H1 (cell line): ENCODE measurements at regions not wholly inside any gene's neighbourhood (a gene's known extent, or its start where the extent isn't known, plus 50 kb on each side); places are given as distances from the start of the nearest gene placed in this dataset.

Experiments
- CTCF ChIA-PET: fragments of 300-600 bp; sonication (Branson Sonifier 250); formaldehyde crosslinking; loops from one replicate; lab custom pipeline; 2021; ENCODE audit not compliant: partially characterized antibody; lab: Charles Lee
- POLR2A ChIA-PET: fragments of 300-600 bp; sonication (Branson Sonifier 250); formaldehyde crosslinking; loops from one replicate; lab custom pipeline; 2021; ENCODE audit warnings: inconsistent platforms; ENCODE audit not compliant: partially characterized antibody; lab: Charles Lee
- DNase-seq, 2 experiments: peaks; one replicate each; pipeline versions ENCODE4 v3.0.0 to v3.0.0-alpha.2; 2010 to 2022; ENCODE audit warnings: low spot score in 2 of 2, low read depth in 1 of 2, mixed read lengths in 1 of 2
- FAIRE-seq: peaks from 2 replicates; lab custom pipeline; 2011; peaks lifted over from hg19 to GRCh38; lab: Jason Lieb, UNC
- H2AFZ ChIP-seq: 2 replicates; pipeline ENCODE4 v1.8.1; 2012; ENCODE audit warnings: low read length, inconsistent platforms
- H2AK5ac ChIP-seq: 2 replicates; pipeline ENCODE4 v1.6.1; 2013; ENCODE audit warnings: low read depth, low read length
- H2BK120ac ChIP-seq: replicated peaks from 2 replicates; pipeline ENCODE3; 2013; ENCODE audit warnings: low read depth, low read length, inconsistent platforms
- H2BK12ac ChIP-seq: 2 replicates; pipeline ENCODE4 v1.6.1; 2013; ENCODE audit warnings: low read depth, low read length
- H2BK15ac ChIP-seq: 2 replicates; pipeline ENCODE4 v1.6.1; 2013; ENCODE audit warnings: low read length
- H2BK20ac ChIP-seq: 2 replicates; pipeline ENCODE4 v1.6.1; 2013; ENCODE audit warnings: low read length
- H2BK5ac ChIP-seq: 2 replicates; pipeline ENCODE4 v1.6.1; 2013; ENCODE audit warnings: low read depth, low read length
- H3K14ac ChIP-seq: 2 replicates; pipeline ENCODE4 v1.6.1; 2013; ENCODE audit warnings: inconsistent platforms; ENCODE audit not compliant: insufficient read length
- H3K18ac ChIP-seq: 2 replicates; pipeline ENCODE4 v1.6.1; 2013; ENCODE audit warnings: low read length; ENCODE audit errors: extremely low read depth
- H3K23ac ChIP-seq: 2 replicates; pipeline ENCODE4 v1.6.1; 2013; ENCODE audit warnings: inconsistent platforms; ENCODE audit not compliant: insufficient read length
- H3K23me2 ChIP-seq: 2 replicates; pipeline ENCODE4 v1.6.1; 2013; ENCODE audit warnings: low read depth, low read length
- H3K27ac ChIP-seq: 2 replicates; pipeline ENCODE4 v1.6.1; 2011; ENCODE audit warnings: low read depth, low read length, inconsistent platforms
- H3K27me3 ChIP-seq, 4 experiments: replicated peaks in 1 of 4; 1 replicate in 1 of 4; 2 replicates in 3 of 4; pipeline versions ENCODE4 v1.6.1 to v1.8.1; 2011 to 2013; ENCODE audit warnings: low read length in 3 of 4, mild to moderate bottlenecking in 3 of 4, inconsistent platforms in 2 of 4, mixed read lengths in 2 of 4, moderate library complexity in 1 of 4; ENCODE audit not compliant: control insufficient read depth in 3 of 4, insufficient read depth in 3 of 4; ENCODE audit errors: extremely low read depth in 1 of 4
- H3K36me3 ChIP-seq, 4 experiments: 2 replicates each; pipeline versions ENCODE4 v1.6.1 to v1.8.1; 2011 to 2013; ENCODE audit warnings: mild to moderate bottlenecking in 4 of 4, low read length in 3 of 4, moderate library complexity in 2 of 4, control low read depth in 1 of 4, inconsistent platforms in 1 of 4; ENCODE audit not compliant: insufficient read depth in 4 of 4, control insufficient read depth in 2 of 4
- H3K4ac ChIP-seq: replicated peaks from 2 replicates; pipeline ENCODE3; 2013; ENCODE audit warnings: low read length, low read depth, mixed read lengths, inconsistent platforms; ENCODE audit not compliant: insufficient read length
- H3K4me1 ChIP-seq, 4 experiments: replicated peaks in 1 of 4; 1 replicate in 1 of 4; 2 replicates in 3 of 4; pipeline versions ENCODE4 v1.6.1 to v1.8.1; 2011 to 2013; ENCODE audit warnings: low read length in 3 of 4, inconsistent platforms in 2 of 4, mixed read lengths in 1 of 4; ENCODE audit not compliant: insufficient read depth in 4 of 4, control insufficient read depth in 3 of 4
- H3K4me2 ChIP-seq, 2 experiments: 2 replicates each; pipeline versions ENCODE4 v1.6.1 to v1.8.1; 2011 to 2013; ENCODE audit warnings: low read depth in 2 of 2, low read length in 2 of 2, control low read depth in 1 of 2, inconsistent platforms in 1 of 2, mild to moderate bottlenecking in 1 of 2; ENCODE audit not compliant: insufficient read depth in 1 of 2
- H3K4me3 ChIP-seq, 4 experiments: fragments of 200-600, 300-600 bp in 1 of 4; sonication (generic), shearing (Covaris generic), sonication (Bioruptor Twin) in 1 of 4; 2 replicates each; pipeline versions ENCODE4 v1.5.1 to v1.8.1; 2011 to 2016; ENCODE audit warnings: low read length in 4 of 4, low read depth in 3 of 4, control low read depth in 2 of 4, inconsistent platforms in 2 of 4, mild to moderate bottlenecking in 2 of 4, mixed read lengths in 1 of 4, moderate library complexity in 1 of 4; ENCODE audit not compliant: insufficient read depth in 2 of 4; ENCODE audit errors: extremely low read depth in 1 of 4
- H3K56ac ChIP-seq: replicated peaks from 2 replicates; pipeline ENCODE3; 2013; ENCODE audit warnings: low read depth, mild to moderate bottlenecking, mixed read lengths, low read length, inconsistent platforms; ENCODE audit not compliant: insufficient read length
- H3K79me1 ChIP-seq: 2 replicates; pipeline ENCODE4 v1.6.1; 2013; ENCODE audit warnings: low read depth, low read length, control low read depth
- H3K79me2 ChIP-seq, 2 experiments: 2 replicates each; pipeline versions ENCODE4 v1.6.1 to v1.8.1; 2012 to 2013; ENCODE audit warnings: low read length in 2 of 2, mild to moderate bottlenecking in 2 of 2, inconsistent platforms in 1 of 2; ENCODE audit not compliant: insufficient read depth in 2 of 2, control insufficient read depth in 1 of 2
- H3K9ac ChIP-seq, 4 experiments: replicated peaks in 1 of 4; 1 replicate in 1 of 4; 2 replicates in 3 of 4; pipeline versions ENCODE4 v1.6.1 to v1.8.1; 2011 to 2013; ENCODE audit warnings: low read depth in 3 of 4, low read length in 3 of 4, control low read depth in 2 of 4, mild to moderate bottlenecking in 2 of 4, moderate library complexity in 2 of 4, inconsistent platforms in 1 of 4; ENCODE audit errors: extremely low read depth in 1 of 4
- H3K9me3 ChIP-seq, 2 experiments: 2 replicates each; pipeline versions ENCODE4 v1.6.1 to v1.8.1; 2012 to 2013; ENCODE audit warnings: mild to moderate bottlenecking in 2 of 2, moderate library complexity in 2 of 2, control low read depth in 1 of 2, inconsistent platforms in 1 of 2, low read depth in 1 of 2, low read length in 1 of 2, mixed read lengths in 1 of 2; ENCODE audit not compliant: insufficient read depth in 2 of 2
- H4K20me1 ChIP-seq, 2 experiments: replicated peaks in 1 of 2; 2 replicates each; pipeline versions ENCODE3 to v1.8.1; 2011 to 2013; ENCODE audit warnings: inconsistent platforms in 2 of 2, low read length in 2 of 2, mild to moderate bottlenecking in 1 of 2; ENCODE audit not compliant: insufficient read depth in 2 of 2, control insufficient read depth in 1 of 2
- H4K5ac ChIP-seq: 2 replicates; pipeline ENCODE4 v1.6.1; 2013; ENCODE audit warnings: low read length, low read depth, mixed read lengths, inconsistent platforms; ENCODE audit not compliant: insufficient read length
- H4K8ac ChIP-seq: 2 replicates; pipeline ENCODE4 v1.8.0; 2013; ENCODE audit warnings: mild to moderate bottlenecking, moderate library complexity, low read length, inconsistent platforms; ENCODE audit not compliant: insufficient read depth; ENCODE audit errors: extremely low read depth
- H4K91ac ChIP-seq: replicated peaks from 2 replicates; pipeline ENCODE3; 2013; ENCODE audit warnings: low read length, mixed read lengths, inconsistent platforms; ENCODE audit not compliant: insufficient read length
- CBX8 ChIP-seq: fragments of 300-800, 300-1000 bp; sonication (generic); IDR thresholded peaks from 2 replicates; pipeline ENCODE4 v1.7.1; 2016; ENCODE audit warnings: low read depth, low read length, borderline replicate concordance
- KDM1A ChIP-seq: fragments of 200-600, 300-600 bp; sonication (generic); IDR thresholded peaks from 2 replicates; pipeline ENCODE4 v1.7.1; 2016; ENCODE audit warnings: mild to moderate bottlenecking, low read length, borderline replicate concordance
- SUZ12 ChIP-seq: fragments of 200-600 bp; sonication (generic); IDR thresholded peaks from 2 replicates; pipeline ENCODE4 v1.6.1; 2012; ENCODE audit warnings: mild to moderate bottlenecking, inconsistent platforms, low read length, moderate library complexity, mixed read lengths
- YY1 ChIP-seq: IDR thresholded peaks from 2 replicates; pipeline ENCODE4 v1.6.1; 2011; ENCODE audit warnings: low read depth, mild to moderate bottlenecking, low read length
- WGBS, 2 experiments: shearing (Covaris generic) in 1 of 2; methylation state at CpG; one replicate each; pipeline versions ENCODE4 v1.1.6 to v1.1.7; 2013 to 2015; ENCODE audit warnings: low lambda C conversion rate in 2 of 2, mixed read lengths in 2 of 2, inconsistent platforms in 1 of 2, low coverage in 1 of 2, missing lambda C conversion rate in 1 of 2; ENCODE audit not compliant: insufficient replicate concordance in 2 of 2, insufficient coverage in 1 of 2, insufficient read length in 1 of 2; ENCODE audit errors: extremely low coverage in 1 of 2, missing lambda C conversion rate in 1 of 2; 5-methylcytosine and 5-hydroxymethylcytosine counted together

- FAIRE-seq (no peak), DNase-seq (no peak)
- H3K4me1 ChIP-seq: peaks cover 0 to 13% (median 5%) of the 10 kb centered on the region in 4 experiments; a peak in 3 of 7 replicates
- no peak overlapping the region for H2BK120ac ChIP-seq
- H3K27ac ChIP-seq: no peak overlapping the region
- H3K23ac ChIP-seq: no peak overlapping the region
- H2BK5ac ChIP-seq: no peak overlapping the region
- H2AK5ac ChIP-seq: no peak overlapping the region
- no peaks in the 10 kb centered on the region for H3K23me2 ChIP-seq
- H3K79me1 ChIP-seq: peaks cover 26% of the 10 kb centered on the region
- no peak overlapping the region for H4K5ac ChIP-seq
- H4K20me1 ChIP-seq: peaks cover 21% of the 10 kb centered on the region in 2 experiments
- ChIA-PET CTCF (interaction anchor here (0.6 to 6.0 kb wide), 10 partner anchors 7 to 86 kb away, joined by 3 to 47 read pairs (median 4); no protein-coding TSS in a partner anchor), POLR2A (interaction anchor here (0.7 to 2.7 kb wide), 3 partner anchors 13 to 825 kb away, joined by 3 to 5 read pairs (median 4); no protein-coding TSS in a partner anchor)
- no peak overlapping the region for H3K4me2 ChIP-seq
- H3K4ac ChIP-seq: no peak overlapping the region
- H3K79me2 ChIP-seq: peaks cover 5 to 83% of the 10 kb centered on the region in 2 experiments
- H2BK20ac ChIP-seq: no peak overlapping the region
- no peak overlapping the region; a peak in 1 of 7 replicates for H3K9ac ChIP-seq
- no peak overlapping the region for H4K8ac ChIP-seq
- no peak overlapping the region for H2AFZ ChIP-seq
- H3K14ac ChIP-seq: no peak overlapping the region
- no peak overlapping the region for H2BK12ac ChIP-seq
- H3K27me3 ChIP-seq: no peaks in the 10 kb centered on the region
- no peak overlapping the region for H3K4me3 ChIP-seq
- peaks cover 0 to 6% (median 2%) of the 10 kb centered on the region in 4 experiments; a peak in 2 of 8 replicates for H3K36me3 ChIP-seq
- 92% methylated on average over 6 of the region's 6 CpGs; no CpG with 5 or more reads in 1 of the 2 experiments for WGBS, 2 experiments
- H4K91ac ChIP-seq: no peak overlapping the region
- H3K18ac ChIP-seq: no peak overlapping the region
- no peak overlapping the region for H3K56ac ChIP-seq
- H3K9me3 ChIP-seq: no peaks in the 10 kb centered on the region
- H2BK15ac ChIP-seq: no peak overlapping the region
- TF ChIP-seq YY1 (no peak), KDM1A (no peak), SUZ12 (no peak), CBX8 (no peak)
Observed at GRCh38 chr19:46927106-46927505, 66.3 kb downstream of the ARHGAP35 start.
